ENCODE measurements at regions not wholly inside any gene's neighbourhood (a gene's known extent, or its start where the extent isn't known, plus 50 kb on each side); places are given as distances from the start of the nearest gene placed in this dataset.
"Not testable (repeated sequence)": the region's sequence is repeated elsewhere in the genome, so short reads cannot be mapped to it uniquely, and the experiment has no call there.

GRCh38 chrX:122279746-122280145, 904.3 kb upstream of the GRIA3 start:
- DNase-seq (ENCODE audit: low read depth in 2 of 2) = no peak

GRCh38 chrX:122299822-122300221, 884.3 kb upstream of the GRIA3 start:
- not testable (repeated sequence) for DNase-seq (ENCODE audit: low read depth in 2 of 2)

- no peak for DNase-seq (ENCODE audit: low read depth in 2 of 2)
These were observed 882.6 kb upstream of the GRIA3 start for GRCh38 chrX:122301491-122301890.

GRCh38 chrX:122303761-122304160, 880.3 kb upstream of the GRIA3 start:
- no peak for DNase-seq (ENCODE audit: low read depth in 2 of 2)

- no peak for DNase-seq (ENCODE audit: low read depth in 2 of 2)
These were observed 839.3 kb upstream of the GRIA3 start for GRCh38 chrX:122344816-122345215.

- DNase-seq (ENCODE audit: low read depth in 2 of 2) = no peak
These were observed 820.8 kb upstream of the GRIA3 start for GRCh38 chrX:122363112-122363795.

- DNase-seq (ENCODE audit: low read depth in 2 of 2) = not testable (repeated sequence)
These were observed 808.5 kb upstream of the GRIA3 start for GRCh38 chrX:122375533-122375932.

GRCh38 chrX:122389005-122389404, 795.1 kb upstream of the GRIA3 start:
- DNase-seq (ENCODE audit: low read depth in 2 of 2) = no peak

GRCh38 chrX:122418758-122419157, 765.3 kb upstream of the GRIA3 start:
- DNase-seq (ENCODE audit: low read depth in 2 of 2) = no peak

GRCh38 chrX:122421434-122422121, 762.5 kb upstream of the GRIA3 start:
- DNase-seq (ENCODE audit: low read depth in 2 of 2) = no peak

GRCh38 chrX:122422547-122422946, 761.5 kb upstream of the GRIA3 start:
- no peak for DNase-seq (ENCODE audit: low read depth in 2 of 2)

GRCh38 chrX:122434942-122435341, 749.1 kb upstream of the GRIA3 start:
- DNase-seq (ENCODE audit: low read depth in 2 of 2) = no peak

GRCh38 chrX:122439831-122440230, 744.2 kb upstream of the GRIA3 start:
- DNase-seq (ENCODE audit: low read depth in 2 of 2) = peak; percentile 20 to 22

- no peak for DNase-seq (ENCODE audit: low read depth in 2 of 2)
These were observed 743.2 kb upstream of the GRIA3 start for GRCh38 chrX:122440832-122441231.

- DNase-seq (ENCODE audit: low read depth in 2 of 2) = no peak
These were observed 742.6 kb upstream of the GRIA3 start for GRCh38 chrX:122441451-122441850.

- no peak for DNase-seq (ENCODE audit: low read depth in 2 of 2)
These were observed 738.6 kb upstream of the GRIA3 start for GRCh38 chrX:122445466-122445865.

GRCh38 chrX:122464341-122464740, 719.7 kb upstream of the GRIA3 start:
- no peak for DNase-seq (ENCODE audit: low read depth in 2 of 2)

GRCh38 chrX:122475306-122475705, 708.8 kb upstream of the GRIA3 start:
- DNase-seq (ENCODE audit: low read depth in 2 of 2) = no peak

- peak in 1 of 2 experiments; percentile 21 for DNase-seq (ENCODE audit: low read depth in 2 of 2)
These were observed 683.5 kb upstream of the GRIA3 start for GRCh38 chrX:122500556-122500955.

GRCh38 chrX:122501652-122502051, 682.4 kb upstream of the GRIA3 start:
- no peak for DNase-seq (ENCODE audit: low read depth in 2 of 2)

- peak in 1 of 2 experiments; percentile 0 for DNase-seq (ENCODE audit: low read depth in 2 of 2)
These were observed 680.1 kb upstream of the GRIA3 start for GRCh38 chrX:122504026-122504425.

- peak in 1 of 2 experiments; percentile 10 for DNase-seq (ENCODE audit: low read depth in 2 of 2)
These were observed 671.5 kb upstream of the GRIA3 start for GRCh38 chrX:122512561-122513072.

GRCh38 chrX:122517786-122518185, 666.3 kb upstream of the GRIA3 start:
- DNase-seq (ENCODE audit: low read depth in 2 of 2) = peak; percentile 48 to 50
